Tibial nerve (tissue), 4 donors: ENCODE measurements at regions not wholly inside any gene's neighbourhood (a gene's known extent, or its start where the extent isn't known, plus 50 kb on each side); places are given as distances from the start of the nearest gene placed in this dataset.

ENCODE experiments used
- CTCF ChIP-seq, 5 experiments: fragments of 200-600 bp in 3 of 5; fragments of 450-650 bp in 2 of 5; sonication (generic) in 3 of 5; IDR thresholded peaks; one replicate each; pipeline ENCODE4 v1.5.1; 2016 to 2019; ENCODE audit warnings: antibody characterized with exemption in 5 of 5, mild to moderate bottlenecking in 3 of 5, moderate library complexity in 2 of 5
- EP300 ChIP-seq, 2 donors: sonication (generic); formaldehyde crosslinking; IDR thresholded peaks; one replicate each; pipeline ENCODE4 v1.6.1; 2017; ENCODE audit warnings: antibody characterized with exemption in 2 of 2, mild to moderate bottlenecking in 1 of 2
- POLR2A ChIP-seq, 2 donors: fragments of 450-650 bp; IDR thresholded peaks; one replicate each; pipeline ENCODE4 v1.6.1; 2017; ENCODE audit warnings: antibody characterized with exemption in 2 of 2, mild to moderate bottlenecking in 2 of 2, moderate library complexity in 2 of 2

- TF ChIP-seq CTCF (IDR thresholded peaks at IDR 0.05) (no peak), POLR2A (IDR thresholded peaks at IDR 0.05) (no peak), EP300 (IDR thresholded peaks at IDR 0.05) (no peak)
Observed at GRCh38 chr18:25423760-25424159, 71.8 kb upstream of the ZNF521 start.
